ENCODE measurements at regions not wholly inside any gene's neighbourhood (a gene's known extent, or its start where the extent isn't known, plus 50 kb on each side); places are given as distances from the start of the nearest gene placed in this dataset.

- TF ChIP-seq CTCF (IDR thresholded peaks at IDR 0.05) (no peak), POLR2A (IDR thresholded peaks at IDR 0.05) (no peak)
Observed at GRCh38 chr3:78101384-78101783, 1061.5 kb downstream of the ROBO2 start.

Measured in adrenal gland (tissue), 5 donors.